ENCODE measurements at regions not wholly inside any gene's neighbourhood (a gene's known extent, or its start where the extent isn't known, plus 50 kb on each side); places are given as distances from the start of the nearest gene placed in this dataset.

GRCh38 chr2:87401726-87402345 is 346.1 kb upstream of the PLGLB2 start:
- TF ChIP-seq CTCF (IDR thresholded peaks at IDR 0.05), result no peak
- no peak for TF ChIP-seq CHD2 (IDR thresholded peaks at IDR 0.05; ENCODE audit: low read length, partially characterized antibody)
- no peak for TF ChIP-seq JUN (IDR thresholded peaks at IDR 0.05)
